IMR-90 (cell line): ENCODE measurements at regions not wholly inside any gene's neighbourhood (a gene's known extent, or its start where the extent isn't known, plus 50 kb on each side); places are given as distances from the start of the nearest gene placed in this dataset.
"Not testable (repeated sequence)": the region's sequence is repeated elsewhere in the genome, so short reads cannot be mapped to it uniquely, and the experiment has no call there.

Experiments
- BHLHE40 ChIP-seq: fragments of 150-350 bp; IDR thresholded peaks from 2 replicates; pipeline ENCODE4 v1.6.1; 2016; ENCODE audit warnings: mild to moderate bottlenecking, low read depth, low read length
- CEBPB ChIP-seq: IDR thresholded peaks from 2 replicates; pipeline ENCODE4 v1.6.1; 2012; ENCODE audit warnings: low read depth, low read length, improper control_type of control experiment
- CHD1 ChIP-seq: IDR thresholded peaks from 2 replicates; pipeline ENCODE4 v1.6.1; 2012; ENCODE audit warnings: low read depth, low read length, improper control_type of control experiment
- CTCF ChIP-seq: conservative IDR thresholded peaks from 2 replicates; pipeline ENCODE4 v1.5.1; 2012; ENCODE audit warnings: mild to moderate bottlenecking, low read depth, low read length, improper control_type of control experiment
- ELK1 ChIP-seq: fragments of 150-350 bp; IDR thresholded peaks from 2 replicates; pipeline ENCODE4 v1.6.1; 2016; ENCODE audit warnings: low read depth, mild to moderate bottlenecking, low read length, moderate library complexity, borderline replicate concordance
- FOS ChIP-seq: fragments of 150-350 bp; IDR thresholded peaks from 2 replicates; pipeline ENCODE4 v1.6.1; 2016; ENCODE audit warnings: low read depth, low read length
- MAFK ChIP-seq: IDR thresholded peaks from 2 replicates; pipeline ENCODE4 v1.6.1; 2012; ENCODE audit warnings: low read depth, low read length, improper control_type of control experiment
- MAZ ChIP-seq: IDR thresholded peaks from 2 replicates; pipeline ENCODE4 v1.6.1; 2012; ENCODE audit warnings: low read depth, mild to moderate bottlenecking, low read length, improper control_type of control experiment, moderate library complexity, borderline replicate concordance
- MXI1 ChIP-seq: IDR thresholded peaks from 2 replicates; pipeline ENCODE4 v1.6.1; 2012; ENCODE audit warnings: low read depth, mild to moderate bottlenecking, low read length, moderate library complexity, borderline replicate concordance
- NFE2L2 ChIP-seq: fragments of 150-350 bp; IDR thresholded peaks from 2 replicates; pipeline ENCODE4 v1.6.1; 2016; ENCODE audit warnings: low read depth, mild to moderate bottlenecking, low read length
- POLR2A ChIP-seq: IDR thresholded peaks from 2 replicates; pipeline ENCODE4 v1.6.1; 2012; ENCODE audit warnings: mild to moderate bottlenecking, low read depth, low read length
- RAD21 ChIP-seq: IDR thresholded peaks from 2 replicates; pipeline ENCODE4 v1.6.1; 2012; ENCODE audit warnings: low read length, improper control_type of control experiment
- USF2 ChIP-seq: fragments of 150-350 bp; IDR thresholded peaks from 2 replicates; pipeline ENCODE4 v1.6.1; 2017; ENCODE audit warnings: mild to moderate bottlenecking, antibody characterized with exemption, low read length, low read depth

- not testable (repeated sequence) for TF ChIP-seq CHD1, FOS, POLR2A, CTCF, CEBPB, RAD21, MAFK, USF2, NFE2L2, ELK1, MXI1, MAZ, BHLHE40
These were observed 68.7 kb upstream of the GBA3 start for GRCh38 chr4:22624002-22624401.
